ENCODE measurements at regions not wholly inside any gene's neighbourhood (a gene's known extent, or its start where the extent isn't known, plus 50 kb on each side); places are given as distances from the start of the nearest gene placed in this dataset.

- DNase-seq (ENCODE audit: low read depth, low spot score): no peak
- in situ Hi-C loops (cut with HindIII; ENCODE audit: low pct_unique_long_range_greater_than_20kb, low sequenced_read_pairs): no loop called here
Measured at GRCh38 chr10:25076506-25077177, 60.2 kb downstream of the THNSL1 start.

DNA sequence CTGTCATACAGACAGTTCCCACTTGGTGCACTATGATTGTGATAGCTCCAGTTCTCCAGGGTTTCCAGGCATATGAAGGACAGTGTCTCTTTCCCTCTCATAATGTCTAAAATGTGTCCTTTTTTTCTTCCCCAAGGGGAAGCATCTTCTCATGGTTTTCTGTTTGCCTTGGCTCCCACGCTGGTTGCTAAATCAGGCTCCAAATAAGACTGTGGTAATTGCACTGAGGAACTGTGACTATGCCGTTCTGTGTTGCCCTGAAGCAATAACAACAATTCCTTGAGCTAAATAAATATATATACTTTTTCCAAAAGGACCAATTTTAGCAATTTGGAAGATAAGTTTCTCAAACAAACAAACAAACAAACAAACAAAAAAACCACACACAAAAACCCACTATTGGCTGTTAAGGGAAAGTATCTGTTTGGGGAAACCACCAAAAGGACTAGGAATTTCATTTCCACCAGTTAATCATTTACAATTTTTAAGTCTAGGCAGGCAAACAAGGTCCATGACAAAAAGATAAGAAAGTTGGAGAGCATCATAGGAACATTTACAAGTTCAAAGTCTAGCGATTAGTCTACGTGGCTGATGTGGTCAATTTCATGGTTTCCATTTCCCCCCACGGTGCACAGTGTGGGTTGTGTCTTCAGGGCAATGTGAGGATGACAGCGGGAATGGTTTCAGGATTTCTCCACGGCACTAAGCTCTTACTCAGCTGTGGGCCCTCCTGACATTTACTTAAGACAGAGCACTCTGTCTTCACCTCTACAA, 62.4 kb downstream of the THNSL1 start:
- peak; percentile 41 for DNase-seq (ENCODE audit: low read depth, low spot score)
- in situ Hi-C loops (cut with HindIII; ENCODE audit: low pct_unique_long_range_greater_than_20kb, low sequenced_read_pairs): no loop called here

- in situ Hi-C loops (cut with HindIII; ENCODE audit: low pct_unique_long_range_greater_than_20kb, low sequenced_read_pairs): no loop called here
- peak; percentile 94 for DNase-seq (ENCODE audit: low read depth, low spot score)
Measured at GRCh38 chr10:25080880-25081581, 64.6 kb downstream of the THNSL1 start.

- in situ Hi-C loops (cut with HindIII; ENCODE audit: low pct_unique_long_range_greater_than_20kb, low sequenced_read_pairs): no loop called here
Measured at GRCh38 chr10:25082276-25083204, 66.1 kb downstream of the THNSL1 start.

DNA sequence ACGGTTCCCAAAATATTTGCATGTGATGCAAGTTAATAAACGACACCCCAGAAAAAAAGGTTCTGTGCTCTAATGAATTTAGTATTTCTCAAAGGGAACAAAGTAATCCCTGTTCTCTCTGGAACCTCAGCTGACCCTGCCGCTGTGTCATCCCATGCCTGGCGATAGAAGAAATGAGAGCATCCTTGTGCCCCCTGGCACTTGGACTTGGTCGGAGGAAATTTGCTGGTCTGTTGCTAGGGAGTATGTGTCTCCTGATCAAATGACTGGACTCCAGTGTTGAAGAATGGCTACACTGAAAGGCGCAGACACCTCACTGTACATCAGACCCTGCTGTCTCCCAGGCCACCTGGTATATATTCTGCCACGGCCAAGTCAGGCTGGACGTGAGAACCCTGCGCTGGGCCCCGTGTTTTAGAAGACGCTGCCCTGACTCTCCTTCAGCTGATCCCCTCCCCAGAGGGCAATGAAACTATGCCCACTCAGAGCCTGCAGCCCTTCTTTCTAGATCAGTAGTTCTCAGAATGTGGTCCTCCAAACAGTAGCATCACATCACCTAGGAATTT, 67.2 kb downstream of the THNSL1 start:
- DNase-seq (ENCODE audit: low read depth, low spot score): peak; percentile 96
- in situ Hi-C loops (cut with HindIII; ENCODE audit: low pct_unique_long_range_greater_than_20kb, low sequenced_read_pairs): no loop called here

More at GRCh38 chr10:25082276-25083204, 66.1 kb downstream of the THNSL1 start:
- no peak for DNase-seq (ENCODE audit: low read depth, low spot score)

- no peak for DNase-seq (ENCODE audit: low read depth, low spot score)
- in situ Hi-C loops (cut with HindIII; ENCODE audit: low pct_unique_long_range_greater_than_20kb, low sequenced_read_pairs): no loop called here
Measured at GRCh38 chr10:25084447-25084846, 68.0 kb downstream of the THNSL1 start.

GRCh38 chr10:25094590-25094989, 78.2 kb downstream of the THNSL1 start:
- DNase-seq (ENCODE audit: low read depth, low spot score): no peak
- in situ Hi-C loops (cut with HindIII; ENCODE audit: low pct_unique_long_range_greater_than_20kb, low sequenced_read_pairs): no loop called here

GRCh38 chr10:25097669-25098411, 77.0 kb upstream of the GPR158 start:
- no peak for DNase-seq (ENCODE audit: low read depth, low spot score)
- in situ Hi-C loops (cut with HindIII; ENCODE audit: low pct_unique_long_range_greater_than_20kb, low sequenced_read_pairs): no loop called here

- DNase-seq (ENCODE audit: low read depth, low spot score): no peak
- in situ Hi-C loops (cut with HindIII; ENCODE audit: low pct_unique_long_range_greater_than_20kb, low sequenced_read_pairs): no loop called here
Measured at GRCh38 chr10:25100141-25100540, 74.7 kb upstream of the GPR158 start.

DNA sequence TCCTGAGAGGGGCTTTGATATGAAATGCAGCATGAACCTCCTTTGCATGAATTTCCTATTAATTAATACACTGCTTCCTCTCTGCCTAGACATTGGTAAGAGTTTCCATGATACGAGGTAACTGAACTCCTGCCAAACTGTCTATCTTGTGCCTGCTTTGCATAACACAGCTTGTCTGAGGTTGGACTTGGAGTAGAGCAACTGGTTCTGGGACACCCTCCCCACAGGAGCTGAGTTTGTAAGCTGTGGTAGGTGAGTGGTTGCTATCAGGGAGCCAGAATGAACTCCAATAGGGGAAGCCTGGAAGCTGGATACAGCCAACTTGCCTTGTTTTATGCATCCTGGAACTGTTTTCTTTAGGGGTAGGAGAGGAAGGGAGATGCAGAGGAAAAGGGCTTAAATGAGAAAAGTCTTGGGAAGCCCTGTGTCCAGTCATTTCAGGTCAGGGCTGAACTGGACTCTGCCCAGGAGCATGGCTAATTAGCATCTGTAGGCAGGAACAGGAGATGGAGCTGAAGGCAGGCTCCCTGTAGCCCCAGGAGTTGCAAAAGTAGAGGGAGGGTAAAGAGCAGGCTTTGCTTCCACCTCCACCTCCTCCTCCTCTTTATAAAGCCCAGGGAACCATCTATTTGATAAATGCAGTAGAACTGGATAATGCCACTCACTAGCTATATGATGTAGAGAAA, 73.2 kb upstream of the GPR158 start:
- DNase-seq (ENCODE audit: low read depth, low spot score): no peak
- in situ Hi-C loops (cut with HindIII; ENCODE audit: low pct_unique_long_range_greater_than_20kb, low sequenced_read_pairs): no loop called here

DNA sequence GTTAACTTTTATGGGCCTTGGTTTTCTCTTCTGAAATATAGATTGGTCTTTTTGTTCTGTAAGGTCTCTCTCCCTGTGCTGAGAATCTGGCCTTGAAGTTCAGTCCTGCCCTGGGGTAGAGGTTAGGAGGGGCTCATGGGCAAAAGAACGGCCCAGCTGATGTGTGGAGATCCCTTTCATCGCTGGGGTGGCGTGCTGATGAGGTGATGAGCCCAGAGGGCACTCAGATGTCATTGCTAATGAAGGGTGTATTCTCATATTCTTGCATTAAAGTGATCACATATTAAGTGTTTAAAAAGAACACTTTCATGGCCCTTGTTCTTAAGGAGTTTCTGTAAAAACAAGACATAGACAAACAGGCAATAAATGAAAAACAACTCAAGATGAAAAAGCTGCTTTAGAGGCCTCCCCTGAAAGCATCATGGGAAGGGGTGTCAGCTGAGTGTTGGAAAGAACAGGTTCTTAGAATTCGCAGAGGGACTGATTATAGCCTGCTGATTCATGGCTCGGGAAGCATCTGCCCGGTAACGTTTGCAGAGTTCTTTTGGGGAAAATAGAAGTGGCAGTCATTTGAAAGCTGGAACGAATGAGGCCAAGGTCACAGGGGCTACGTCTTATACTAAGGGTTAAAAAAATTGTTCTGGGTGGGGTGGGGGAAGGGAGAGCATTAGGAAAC, 72.5 kb upstream of the GPR158 start:
- peak; percentile 22 for DNase-seq (ENCODE audit: low read depth, low spot score)
- in situ Hi-C loops (cut with HindIII; ENCODE audit: low pct_unique_long_range_greater_than_20kb, low sequenced_read_pairs): no loop called here

GRCh38 chr10:25103703-25104102, 71.1 kb upstream of the GPR158 start:
- in situ Hi-C loops (cut with HindIII; ENCODE audit: low pct_unique_long_range_greater_than_20kb, low sequenced_read_pairs): no loop called here
- DNase-seq (ENCODE audit: low read depth, low spot score): no peak

DNA sequence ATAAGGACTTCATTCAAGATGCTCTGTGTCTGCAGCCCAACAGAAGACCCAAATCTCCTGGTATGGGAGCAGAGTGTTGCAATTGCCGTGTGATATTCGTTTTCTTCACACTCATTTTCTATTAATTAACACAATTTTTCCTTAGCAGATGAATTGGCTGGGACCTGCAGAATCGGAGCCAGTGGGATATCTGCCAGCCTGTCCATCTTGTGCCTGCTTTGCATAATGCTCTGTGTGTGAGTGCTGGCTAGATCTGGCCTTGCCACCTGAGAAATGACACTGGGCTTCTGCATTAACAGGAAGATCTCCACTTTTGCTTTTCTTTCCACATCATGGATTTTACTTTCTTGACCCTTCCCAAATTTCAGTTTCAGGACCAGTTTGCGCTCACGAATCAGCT, 70.4 kb upstream of the GPR158 start:
- in situ Hi-C loops (cut with HindIII; ENCODE audit: low pct_unique_long_range_greater_than_20kb, low sequenced_read_pairs): no loop called here
- DNase-seq (ENCODE audit: low read depth, low spot score): no peak

DNA sequence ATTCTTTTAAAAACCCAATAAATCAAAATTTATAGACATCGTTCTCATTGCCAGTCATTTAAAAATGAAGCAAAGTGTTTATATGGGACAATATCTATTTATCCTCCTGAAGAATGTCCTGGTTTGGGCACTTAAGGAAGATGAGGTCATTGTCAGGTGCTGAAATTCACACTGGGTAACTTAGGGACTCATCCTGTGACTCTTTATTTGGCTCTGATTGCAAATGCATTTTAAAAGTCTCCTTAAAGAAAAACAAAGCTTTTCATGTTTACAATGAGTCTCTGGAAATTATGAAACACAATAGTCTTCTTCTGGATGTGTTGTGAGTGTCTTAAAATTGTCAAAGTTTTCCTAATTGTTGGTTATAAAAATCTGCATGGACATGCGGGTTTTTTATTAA, 69.5 kb upstream of the GPR158 start:
- in situ Hi-C loops (cut with HindIII; ENCODE audit: low pct_unique_long_range_greater_than_20kb, low sequenced_read_pairs): no loop called here
- no peak for DNase-seq (ENCODE audit: low read depth, low spot score)

DNA sequence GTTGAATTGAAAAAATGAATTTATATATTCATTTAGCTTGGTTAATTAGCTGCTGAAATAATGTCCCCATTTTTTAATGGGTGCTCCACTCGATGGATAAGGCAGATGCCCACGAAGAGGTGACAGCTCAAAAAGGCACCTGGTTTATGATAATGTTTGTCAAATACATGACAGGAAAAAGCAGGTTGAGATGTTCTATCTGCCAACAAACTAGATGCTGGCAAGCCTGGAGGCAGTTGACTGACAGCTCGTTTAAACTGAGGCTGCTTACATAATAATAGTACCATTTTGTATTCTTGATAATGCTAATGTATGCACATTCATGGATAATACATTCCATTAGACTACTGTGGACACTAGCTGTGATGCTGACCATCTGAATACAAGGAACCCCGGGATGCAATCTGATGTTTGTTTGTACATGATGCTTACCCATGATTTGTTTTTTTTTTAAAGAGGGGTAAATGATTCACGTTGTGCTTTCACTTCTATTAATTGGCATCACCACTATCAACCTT, 69.0 kb upstream of the GPR158 start:
- in situ Hi-C loops (cut with HindIII; ENCODE audit: low pct_unique_long_range_greater_than_20kb, low sequenced_read_pairs): no loop called here
- no peak for DNase-seq (ENCODE audit: low read depth, low spot score)

- DNase-seq (ENCODE audit: low read depth, low spot score): no peak
- in situ Hi-C loops (cut with HindIII; ENCODE audit: low pct_unique_long_range_greater_than_20kb, low sequenced_read_pairs): no loop called here
Measured at GRCh38 chr10:25107756-25108155, 67.0 kb upstream of the GPR158 start.

Measured in SK-MEL-5 (cell line).